Skeletal muscle satellite cell (primary cell): ENCODE measurements at regions not wholly inside any gene's neighbourhood (a gene's known extent, or its start where the extent isn't known, plus 50 kb on each side); places are given as distances from the start of the nearest gene placed in this dataset.

ENCODE experiments used
- H3K27me3 ChIP-seq: 2 replicates; pipeline ENCODE4 v1.7.0; 2013; ENCODE audit warnings: low read length; ENCODE audit not compliant: control insufficient read depth, insufficient read depth
- H3K36me3 ChIP-seq: 2 replicates; pipeline ENCODE4 v1.7.0; 2013; ENCODE audit warnings: mild to moderate bottlenecking, control low read depth, low read length; ENCODE audit not compliant: insufficient read depth
- H3K4me1 ChIP-seq: 2 replicates; pipeline ENCODE4 v1.7.0; 2013; ENCODE audit warnings: low read length; ENCODE audit not compliant: control insufficient read depth, insufficient read depth
- H3K4me2 ChIP-seq: 2 replicates; pipeline ENCODE4 v1.7.0; 2013; ENCODE audit warnings: mild to moderate bottlenecking, low read length
- H3K4me3 ChIP-seq: 2 replicates; pipeline ENCODE4 v1.7.0; 2013; ENCODE audit warnings: low read length
- H3K9ac ChIP-seq: 2 replicates; pipeline ENCODE4 v1.7.0; 2013; ENCODE audit warnings: mild to moderate bottlenecking, low read depth, low read length, moderate library complexity
- H3K9me3 ChIP-seq: replicated peaks from 2 replicates; pipeline ENCODE4 v1.7.0; 2013; ENCODE audit warnings: mild to moderate bottlenecking, control low read depth, low read length

DNA sequence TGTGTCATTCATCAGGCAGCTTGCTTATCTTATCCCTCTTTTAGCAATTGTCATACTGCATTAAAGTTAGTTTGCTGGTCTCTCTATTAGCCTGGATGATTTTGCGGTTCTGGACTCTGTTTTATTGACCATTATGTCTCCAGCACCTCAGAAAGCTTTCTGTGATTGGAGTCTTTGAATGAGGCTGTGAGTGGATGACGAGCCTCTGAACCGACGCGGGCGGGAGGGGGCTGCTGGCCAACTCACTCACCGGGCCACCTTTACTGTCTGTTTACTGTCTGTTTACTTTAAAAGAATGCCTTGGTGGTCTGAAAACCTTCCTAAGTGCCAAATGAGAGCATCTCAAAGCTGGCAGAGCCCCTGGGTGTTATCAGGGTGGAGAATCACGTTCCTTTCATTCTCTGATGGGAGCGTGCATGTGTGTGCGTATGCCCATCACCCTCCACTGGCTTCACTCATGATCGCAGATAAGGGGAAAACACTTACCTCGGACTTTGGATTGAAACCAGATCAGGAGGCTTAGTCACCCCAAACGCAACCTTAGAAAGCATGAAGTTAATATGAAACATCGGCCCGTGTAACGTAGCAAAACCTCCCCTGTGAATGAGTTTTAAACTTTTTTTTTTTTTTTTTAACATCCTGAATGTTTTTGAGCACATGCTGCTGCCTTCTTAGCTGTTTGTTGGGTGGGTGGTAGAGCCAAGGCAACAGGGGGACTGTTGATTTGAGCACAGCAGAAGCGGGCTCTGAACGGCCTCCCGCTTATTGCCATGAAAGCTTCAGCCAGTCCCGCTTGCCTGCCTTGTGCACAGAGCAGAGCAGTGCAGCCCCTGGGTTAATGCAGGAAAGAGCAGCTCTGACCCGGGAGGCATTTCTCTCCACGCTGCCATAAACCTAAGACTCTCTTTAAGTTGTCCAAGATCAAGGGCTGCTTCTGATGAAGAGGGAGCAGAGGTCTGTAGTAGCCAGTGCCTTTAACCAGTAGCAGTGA lies 173.6 kb downstream of the GADD45G start:
- no peak overlapping the region for H3K4me2 ChIP-seq
- no peak overlapping the region for H3K4me3 ChIP-seq

DNA sequence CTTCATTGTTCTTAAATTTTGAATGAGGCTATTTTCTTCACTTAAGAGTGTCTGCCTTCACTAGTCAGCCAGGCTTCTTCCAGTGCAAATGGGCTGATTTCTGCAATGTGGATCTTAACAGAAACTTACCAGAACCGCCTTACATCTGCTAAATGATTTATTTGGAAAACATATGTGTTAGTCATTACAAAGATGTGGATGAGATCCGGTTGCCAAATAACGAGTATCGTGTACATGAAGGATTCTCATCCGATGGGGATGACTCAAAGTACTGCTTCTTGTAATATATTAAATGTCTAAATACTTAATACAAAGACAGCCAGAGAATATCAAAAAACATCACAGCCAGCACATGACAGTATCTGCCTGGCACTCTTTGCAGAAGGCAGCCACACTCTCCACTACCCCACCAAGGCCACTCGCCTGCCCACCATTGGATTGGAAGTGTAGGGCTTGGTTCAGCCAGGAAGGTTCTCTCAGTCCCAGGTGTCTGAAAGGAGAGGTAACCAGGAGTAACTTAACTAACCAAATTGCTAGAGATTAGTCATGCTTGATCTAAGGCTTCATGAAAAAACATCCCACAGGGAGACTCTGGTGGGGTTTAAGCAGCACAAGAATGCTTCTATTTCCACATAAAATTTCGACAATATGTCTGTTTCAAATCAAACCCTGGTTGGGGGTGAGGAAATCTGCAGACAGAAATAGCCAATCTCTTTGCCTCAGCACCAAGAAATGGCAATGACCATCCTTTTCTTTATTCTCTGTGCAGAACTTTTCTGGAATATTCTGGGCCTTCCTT lies 174.8 kb downstream of the GADD45G start:
- H3K27me3 ChIP-seq = peaks cover 6% of the 10 kb centered on the region
- no peaks in the 10 kb centered on the region for H3K9me3 ChIP-seq
- no peak overlapping the region for H3K9ac ChIP-seq
- H3K4me3 ChIP-seq = no peak overlapping the region
- no peak overlapping the region for H3K4me2 ChIP-seq
- no peaks in the 10 kb centered on the region for H3K4me1 ChIP-seq
- no peaks in the 10 kb centered on the region for H3K36me3 ChIP-seq

More for the DNA sequence above, 173.6 kb downstream of the GADD45G start:
- Histone ChIP-seq H3K4me1 (no peaks in the 10 kb centered on the region), H3K9me3 (no peaks in the 10 kb centered on the region), H3K9ac (no peak overlapping the region), H3K36me3 (no peaks in the 10 kb centered on the region), H3K27me3 (peaks cover 6% of the 10 kb centered on the region)

DNA sequence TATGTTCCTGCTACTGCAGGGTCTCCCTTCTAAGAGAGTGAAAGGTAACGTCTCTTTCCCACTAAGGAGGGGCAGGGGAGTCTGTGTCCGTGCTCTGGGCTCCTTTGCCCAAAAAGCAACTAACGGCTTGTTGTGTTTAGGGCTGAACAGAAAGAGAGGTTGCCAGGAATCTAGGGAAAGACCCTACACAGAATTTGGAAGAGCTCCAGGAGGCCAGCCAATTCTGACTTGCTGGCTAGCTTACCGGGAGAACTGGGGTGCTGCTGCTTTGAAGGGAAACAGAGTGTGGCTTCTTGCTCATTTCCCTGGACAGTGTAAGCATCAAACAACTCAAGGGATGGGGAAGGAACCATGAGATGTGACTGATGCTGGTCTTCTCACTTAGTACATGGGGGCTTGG lies 176.1 kb downstream of the GADD45G start:
- no peaks in the 10 kb centered on the region for H3K4me1 ChIP-seq
- H3K9me3 ChIP-seq = no peaks in the 10 kb centered on the region
- H3K4me3 ChIP-seq = no peak overlapping the region
- no peaks in the 10 kb centered on the region for H3K36me3 ChIP-seq
- H3K27me3 ChIP-seq = peaks cover 6% of the 10 kb centered on the region
- H3K9ac ChIP-seq = no peak overlapping the region
- no peak overlapping the region for H3K4me2 ChIP-seq

DNA sequence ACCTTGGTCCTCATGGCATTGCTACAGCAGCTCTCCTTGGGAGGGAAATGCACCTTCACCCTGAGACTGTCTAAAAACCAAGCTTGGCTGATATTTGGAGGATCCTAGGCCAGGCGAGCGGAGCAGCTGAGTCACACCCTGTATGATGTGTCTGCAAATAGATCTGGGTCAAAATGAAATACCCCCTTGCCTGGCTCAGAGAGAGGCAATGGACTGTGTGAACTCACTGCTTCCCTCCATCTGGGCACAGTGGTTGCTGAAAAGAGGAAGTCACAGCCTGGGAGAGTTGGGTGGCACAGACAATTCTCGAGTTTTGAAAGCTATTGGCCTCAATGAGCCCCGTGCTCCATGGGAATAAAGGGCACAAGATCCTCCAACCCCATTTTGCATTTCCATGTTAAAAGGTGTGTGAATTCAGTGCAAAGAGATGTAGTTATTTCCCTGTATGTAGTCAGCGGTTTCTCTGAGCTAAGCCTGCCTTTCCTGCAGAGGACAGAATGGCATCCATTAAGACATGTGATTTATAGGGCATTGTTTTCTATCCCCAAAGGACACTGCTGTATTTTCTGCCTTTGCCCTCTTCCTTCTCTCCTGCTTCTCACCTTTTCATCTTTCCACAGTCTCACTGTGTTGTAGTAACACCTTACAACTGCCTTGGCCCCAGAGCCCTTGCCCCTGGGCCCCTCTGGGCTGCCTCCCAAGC lies 177.2 kb downstream of the GADD45G start:
- no peaks in the 10 kb centered on the region for H3K4me1 ChIP-seq
- H3K4me3 ChIP-seq = no peak overlapping the region
- no peak overlapping the region for H3K9ac ChIP-seq
- peaks cover 6% of the 10 kb centered on the region for H3K27me3 ChIP-seq
- no peaks in the 10 kb centered on the region for H3K36me3 ChIP-seq
- H3K9me3 ChIP-seq = no peaks in the 10 kb centered on the region
- H3K4me2 ChIP-seq = no peak overlapping the region

DNA sequence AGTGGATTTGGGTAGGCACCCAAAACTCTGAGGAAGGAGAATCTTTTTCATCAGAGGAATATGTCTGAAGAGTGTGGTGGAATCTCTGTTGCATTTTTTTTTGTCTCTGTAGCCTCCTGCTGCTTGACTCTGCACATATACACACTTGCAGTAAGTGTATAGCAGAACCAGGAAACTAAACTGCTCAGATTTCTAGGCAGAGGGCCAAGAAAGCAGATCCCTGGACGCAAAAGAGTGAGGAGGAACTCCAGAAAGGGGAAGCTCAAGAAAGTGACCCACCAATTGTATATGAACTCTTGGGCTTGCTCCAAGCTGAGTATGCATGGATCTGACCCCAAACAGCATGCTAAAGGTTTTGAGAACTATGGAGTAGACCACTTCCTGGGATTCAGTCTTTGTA lies 181.8 kb downstream of the GADD45G start:
- no peak overlapping the region for H3K9ac ChIP-seq
- no peak overlapping the region for H3K4me2 ChIP-seq
- no peaks in the 10 kb centered on the region for H3K9me3 ChIP-seq
- H3K4me3 ChIP-seq = no peak overlapping the region
- no peaks in the 10 kb centered on the region for H3K36me3 ChIP-seq
- no peaks in the 10 kb centered on the region for H3K4me1 ChIP-seq
- no peaks in the 10 kb centered on the region for H3K27me3 ChIP-seq

DNA sequence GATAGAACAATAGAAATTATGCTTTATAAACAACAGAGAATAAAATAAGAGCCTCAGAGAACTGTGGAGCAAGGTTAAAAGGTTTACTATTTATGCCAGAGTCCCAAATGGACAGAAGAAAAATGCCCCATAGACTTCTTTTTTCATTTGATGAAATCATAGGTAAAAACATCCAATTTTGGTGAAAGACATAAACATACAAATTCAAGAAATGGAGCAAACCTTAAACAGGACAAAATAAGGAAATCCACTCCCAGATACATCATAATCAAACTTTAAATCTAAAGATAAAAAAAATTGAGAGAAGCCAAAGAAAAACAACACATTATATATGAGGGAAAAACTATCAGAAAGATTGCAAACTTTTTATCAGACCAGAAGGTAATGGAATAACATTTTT lies 182.8 kb downstream of the GADD45G start:
- no peaks in the 10 kb centered on the region for H3K4me1 ChIP-seq

DNA sequence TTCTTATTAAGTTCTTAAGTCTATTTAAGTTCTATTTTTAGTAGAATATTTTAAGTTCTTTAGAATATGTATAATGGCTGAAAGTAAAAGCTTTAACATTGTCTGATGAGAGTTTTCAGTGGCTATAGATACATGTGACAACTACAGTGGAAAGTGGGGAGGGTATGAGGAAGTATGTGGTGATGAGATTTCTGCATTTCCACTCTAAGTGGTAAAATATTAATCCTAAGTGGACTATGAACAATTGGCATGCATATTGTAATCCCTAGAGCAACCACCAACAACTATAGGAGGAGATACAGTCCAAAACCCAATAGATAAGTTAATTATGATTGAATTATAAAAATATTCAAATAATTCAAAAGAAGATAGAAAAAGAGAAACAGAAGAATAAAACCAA lies 183.6 kb downstream of the GADD45G start:
- Histone ChIP-seq H3K36me3 (no peaks in the 10 kb centered on the region), H3K9ac (no peak overlapping the region), H3K4me3 (no peak overlapping the region), H3K4me2 (no peak overlapping the region), H3K9me3 (no peaks in the 10 kb centered on the region), H3K4me1 (no peaks in the 10 kb centered on the region), H3K27me3 (no peaks in the 10 kb centered on the region)

More for the DNA sequence above, 182.8 kb downstream of the GADD45G start:
- no peaks in the 10 kb centered on the region for H3K36me3 ChIP-seq
- H3K9ac ChIP-seq = no peak overlapping the region
- no peaks in the 10 kb centered on the region for H3K9me3 ChIP-seq
- H3K4me2 ChIP-seq = no peak overlapping the region
- no peaks in the 10 kb centered on the region for H3K27me3 ChIP-seq
- H3K4me3 ChIP-seq = no peak overlapping the region

DNA sequence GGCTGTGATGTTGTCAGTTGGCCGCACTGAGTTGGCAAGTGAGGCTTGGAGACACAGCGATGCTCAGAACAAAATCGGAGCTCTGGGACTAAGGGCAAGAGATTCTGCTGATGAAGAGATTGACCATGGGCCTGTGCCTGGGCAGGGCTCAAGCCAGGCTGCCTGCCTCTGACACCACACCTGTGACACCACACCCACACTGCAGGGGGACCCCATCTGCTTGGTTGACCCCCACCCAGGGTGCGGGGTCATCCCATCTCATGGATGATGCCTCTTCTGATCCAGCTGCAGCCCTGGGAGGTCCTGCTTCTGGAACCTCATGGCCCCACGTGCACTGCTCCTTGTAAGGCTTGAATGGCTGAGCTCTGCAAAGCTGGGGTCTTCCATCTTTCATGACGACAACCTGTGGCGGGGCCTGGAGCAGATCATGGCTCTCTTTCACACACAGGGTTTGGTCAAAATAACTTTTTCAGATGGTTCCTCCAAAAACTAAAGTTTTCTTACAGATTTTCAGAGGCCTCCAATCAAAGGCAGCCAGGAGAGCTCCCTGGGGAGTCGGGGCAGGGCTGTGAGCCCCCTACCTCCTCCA lies 185.2 kb downstream of the GADD45G start:
- Histone ChIP-seq H3K9me3 (no peaks in the 10 kb centered on the region), H3K36me3 (no peaks in the 10 kb centered on the region), H3K9ac (no peak overlapping the region), H3K4me2 (no peak overlapping the region), H3K4me3 (no peak overlapping the region), H3K4me1 (no peaks in the 10 kb centered on the region), H3K27me3 (no peaks in the 10 kb centered on the region)

DNA sequence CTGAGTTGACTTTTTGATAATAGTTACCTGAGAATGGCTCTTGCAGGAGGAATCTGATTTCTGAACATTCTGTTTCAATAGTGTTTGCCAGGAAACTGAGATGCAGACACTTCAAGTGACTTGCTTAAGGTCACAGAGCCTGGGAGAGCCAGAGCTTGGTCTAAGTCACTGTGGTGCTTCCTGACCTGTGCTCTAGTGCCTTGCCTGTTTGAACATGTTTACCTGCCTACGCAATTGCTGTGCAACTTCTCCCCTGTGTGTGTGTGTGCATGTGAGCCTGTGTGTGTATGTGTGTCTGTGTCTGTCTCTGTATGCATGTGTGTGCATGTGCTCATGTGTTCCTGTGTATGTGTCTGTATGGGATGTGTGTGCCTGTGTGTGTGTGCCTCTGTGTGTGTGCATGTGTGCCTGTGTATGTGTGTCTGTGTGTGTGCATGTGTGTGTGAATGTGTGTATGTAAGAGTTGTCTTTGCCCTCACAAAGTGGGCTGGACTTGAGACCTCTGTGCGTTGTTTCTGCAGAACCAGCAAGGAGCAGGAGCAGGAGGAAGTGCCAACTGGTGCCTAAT lies 185.8 kb downstream of the GADD45G start:
- Histone ChIP-seq H3K27me3 (no peaks in the 10 kb centered on the region), H3K9me3 (no peaks in the 10 kb centered on the region), H3K4me3 (no peak overlapping the region), H3K4me1 (no peaks in the 10 kb centered on the region), H3K36me3 (no peaks in the 10 kb centered on the region), H3K9ac (no peak overlapping the region), H3K4me2 (no peak overlapping the region)

DNA sequence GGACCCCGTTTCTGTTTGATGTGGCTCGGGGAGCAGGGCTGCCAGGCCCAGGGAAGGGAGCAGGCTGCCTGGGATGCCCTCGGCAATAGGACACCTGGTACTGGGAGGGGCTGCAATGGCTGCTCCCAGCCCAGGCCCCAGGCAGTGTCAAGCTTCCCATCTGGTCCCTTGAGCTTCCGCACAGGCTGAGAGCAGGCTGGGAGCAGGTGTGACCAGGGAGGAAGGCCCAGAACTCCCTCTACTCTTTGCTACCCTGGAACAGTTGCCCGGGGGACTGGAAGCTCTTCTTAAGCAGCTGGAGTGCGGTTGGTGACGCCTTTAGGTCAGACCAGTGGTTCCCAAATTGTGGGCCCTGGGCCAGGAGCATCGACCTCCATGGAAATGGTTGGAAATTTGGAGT lies 186.9 kb downstream of the GADD45G start:
- Histone ChIP-seq H3K27me3 (no peaks in the 10 kb centered on the region), H3K4me3 (no peak overlapping the region), H3K4me1 (no peaks in the 10 kb centered on the region), H3K4me2 (no peak overlapping the region), H3K9me3 (no peaks in the 10 kb centered on the region), H3K9ac (no peak overlapping the region), H3K36me3 (no peaks in the 10 kb centered on the region)
